Osteocyte (in vitro differentiated cells): ENCODE measurements at regions not wholly inside any gene's neighbourhood (a gene's known extent, or its start where the extent isn't known, plus 50 kb on each side); places are given as distances from the start of the nearest gene placed in this dataset.

ENCODE experiments used
- DNase-seq: peaks from one replicate; pipeline ENCODE4 v3.0.0; 2021; ENCODE audit warnings: mixed read lengths; ENCODE audit not compliant: unreplicated experiment; ENCODE audit errors: extremely low spot score
- H3K27ac Mint-ChIP-seq: one replicate; pipeline ENCODE4 v1.8.0; 2021; ENCODE audit warnings: mild to moderate bottlenecking, mixed read lengths; ENCODE audit not compliant: unreplicated experiment
- H3K27me3 Mint-ChIP-seq: one replicate; pipeline ENCODE4 v1.8.0; 2021; ENCODE audit warnings: mixed read lengths; ENCODE audit not compliant: unreplicated experiment
- H3K36me3 Mint-ChIP-seq: one replicate; pipeline ENCODE4 v1.8.0; 2021; ENCODE audit warnings: mixed read lengths; ENCODE audit not compliant: unreplicated experiment
- H3K4me1 Mint-ChIP-seq: one replicate; pipeline ENCODE4 v1.8.0; 2021; ENCODE audit warnings: mixed read lengths; ENCODE audit not compliant: unreplicated experiment
- H3K4me3 Mint-ChIP-seq: one replicate; pipeline ENCODE4 v1.8.0; 2021; ENCODE audit warnings: mild to moderate bottlenecking, moderate library complexity, mixed read lengths; ENCODE audit not compliant: unreplicated experiment
- H3K9me3 Mint-ChIP-seq: one replicate; pipeline ENCODE4 v1.8.0; 2021; ENCODE audit warnings: mixed read lengths; ENCODE audit not compliant: unreplicated experiment
- CTCF ChIP-seq: fragments of 200-600 bp; sonication (generic); IDR thresholded peaks from 2 replicates; pipeline ENCODE4 v1.5.0; 2021; ENCODE audit warnings: antibody characterized with exemption, mild to moderate bottlenecking, moderate library complexity

GRCh38 chr18:78689606-78690005, 290.0 kb upstream of the SALL3 start:
- H3K27me3 Mint-ChIP-seq = no peaks in the 10 kb centered on the region
- H3K4me3 Mint-ChIP-seq = no peak overlapping the region
- H3K36me3 Mint-ChIP-seq = no peaks in the 10 kb centered on the region
- no peak overlapping the region for H3K27ac Mint-ChIP-seq
- H3K9me3 Mint-ChIP-seq = peaks cover 37% of the 10 kb centered on the region
- H3K4me1 Mint-ChIP-seq = no peaks in the 10 kb centered on the region
- DNase-seq = no peak
- no peak for TF ChIP-seq CTCF

GRCh38 chr18:78692105-78692504, 287.5 kb upstream of the SALL3 start:
- no peaks in the 10 kb centered on the region for H3K4me1 Mint-ChIP-seq
- no peaks in the 10 kb centered on the region for H3K36me3 Mint-ChIP-seq
- H3K27me3 Mint-ChIP-seq = no peaks in the 10 kb centered on the region
- TF ChIP-seq CTCF = no peak
- no peak for DNase-seq
- no peak overlapping the region for H3K4me3 Mint-ChIP-seq
- H3K9me3 Mint-ChIP-seq = peaks cover 24% of the 10 kb centered on the region
- no peak overlapping the region for H3K27ac Mint-ChIP-seq

- H3K36me3 Mint-ChIP-seq = no peaks in the 10 kb centered on the region
- no peak overlapping the region for H3K4me3 Mint-ChIP-seq
- H3K4me1 Mint-ChIP-seq = no peaks in the 10 kb centered on the region
- DNase-seq = no peak
- peaks cover 28% of the 10 kb centered on the region for H3K9me3 Mint-ChIP-seq
- H3K27me3 Mint-ChIP-seq = no peaks in the 10 kb centered on the region
- no peak overlapping the region for H3K27ac Mint-ChIP-seq
- no peak for TF ChIP-seq CTCF
These were observed 286.2 kb upstream of the SALL3 start for GRCh38 chr18:78693429-78693828.

GRCh38 chr18:78696698-78697435, 282.8 kb upstream of the SALL3 start:
- H3K36me3 Mint-ChIP-seq = no peaks in the 10 kb centered on the region
- H3K27ac Mint-ChIP-seq = no peak overlapping the region
- no peak for DNase-seq
- no peak for TF ChIP-seq CTCF
- peaks cover 16% of the 10 kb centered on the region for H3K9me3 Mint-ChIP-seq
- no peaks in the 10 kb centered on the region for H3K4me1 Mint-ChIP-seq
- H3K27me3 Mint-ChIP-seq = no peaks in the 10 kb centered on the region
- no peak overlapping the region for H3K4me3 Mint-ChIP-seq

- Mint-ChIP-seq H3K4me3 (no peak overlapping the region), H3K27ac (no peak overlapping the region), H3K4me1 (no peaks in the 10 kb centered on the region), H3K36me3 (no peaks in the 10 kb centered on the region), H3K9me3 (peaks cover 17% of the 10 kb centered on the region), H3K27me3 (no peaks in the 10 kb centered on the region)
- DNase-seq = no peak
- no peak for TF ChIP-seq CTCF
These were observed 282.2 kb upstream of the SALL3 start for GRCh38 chr18:78697446-78697845.
